ENCODE measurements at regions not wholly inside any gene's neighbourhood (a gene's known extent, or its start where the extent isn't known, plus 50 kb on each side); places are given as distances from the start of the nearest gene placed in this dataset.

- H3K4me2 ChIP-seq (ENCODE audit: low read depth, low read length) = no peak overlapping the region
- no peaks in the 10 kb centered on the region for H3K79me2 ChIP-seq (ENCODE audit: insufficient read depth, low read length)
- H4K20me1 ChIP-seq (ENCODE audit: insufficient read depth, low read length) = no peaks in the 10 kb centered on the region
- H2AFZ ChIP-seq (ENCODE audit: low read length) = no peak overlapping the region
- H3K27me3 ChIP-seq (ENCODE audit: control insufficient read depth in 1 of 2, insufficient read depth in 2 of 2, low read length in 2 of 2) = no peaks in the 10 kb centered on the region
- H3K9me3 ChIP-seq (ENCODE audit: low read length) = peaks cover 9% of the 10 kb centered on the region; the same call in 1 of the 2 replicates
- FAIRE-seq (no peak), ATAC-seq (no peak), DNase-seq (ENCODE audit: low spot score) (no peak)
- no peaks in the 10 kb centered on the region for H3K36me3 ChIP-seq (replicated peaks in 1 of 2; ENCODE audit: control insufficient read depth in 1 of 2, insufficient read depth in 2 of 2, low read length in 2 of 2)
- BruUV-seq (replicated peaks) = no TSS peak
- intact Hi-C loops (cut with micrococcal nuclease; ENCODE audit: unreplicated experiment) = no loop called here
- 0% methylated on average over 2 of the region's 2 CpGs for WGBS (ENCODE audit: low lambda C conversion rate)
- TF ChIP-seq MBD4 (IDR thresholded peaks at IDR 0.05; ENCODE audit: borderline replicate concordance, low read length) (no peak), ARID4A (CRISPR knock-in tag; IDR thresholded peaks at IDR 0.05; ENCODE audit: borderline replicate concordance) (no peak), WIZ (CRISPR knock-in tag; IDR thresholded peaks at IDR 0.05) (no peak), ATF7 (IDR thresholded peaks at IDR 0.05) (no peak), ATF7 (CRISPR knock-in tag; IDR thresholded peaks at IDR 0.05) (no peak), ZNF652 (CRISPR knock-in tag; IDR thresholded peaks at IDR 0.05; ENCODE audit: borderline replicate concordance, low read depth) (no peak), TAF1 (CRISPR knock-in tag; IDR thresholded peaks at IDR 0.05) (no peak), ATAD3A (CRISPR knock-in tag; IDR thresholded peaks at IDR 0.05) (no peak), ZBTB46 (CRISPR knock-in tag; IDR thresholded peaks at IDR 0.05; ENCODE audit: borderline replicate concordance) (no peak), ZNF207 (IDR thresholded peaks at IDR 0.05; ENCODE audit: borderline replicate concordance) (no peak), HOXA3 (CRISPR knock-in tag; IDR thresholded peaks at IDR 0.05) (no peak), ZNF350 (CRISPR knock-in tag; IDR thresholded peaks at IDR 0.05; ENCODE audit: borderline replicate concordance, low read depth) (no peak), ZNF256 (CRISPR knock-in tag; conservative IDR thresholded peaks at IDR 0.05) (no peak), SMC3 (IDR thresholded peaks at IDR 0.05; ENCODE audit: low read length) (no peak), NCOA1 (CRISPR knock-in tag; IDR thresholded peaks at IDR 0.05) (no peak), REPIN1 (CRISPR knock-in tag; IDR thresholded peaks at IDR 0.05; ENCODE audit: borderline replicate concordance, low read depth) (no peak), EP300 (IDR thresholded peaks at IDR 0.05; ENCODE audit: low read depth in 2 of 2, low read length in 2 of 2) (no peak), EP300 (CRISPR knock-in tag; IDR thresholded peaks at IDR 0.05; ENCODE audit: borderline replicate concordance) (no peak), NR2F1 (CRISPR knock-in tag; IDR thresholded peaks at IDR 0.05) (no peak), ZNF235 (CRISPR knock-in tag; IDR thresholded peaks at IDR 0.05; ENCODE audit: borderline replicate concordance) (no peak), NFRKB (IDR thresholded peaks at IDR 0.05) (no peak), PRMT3 (CRISPR knock-in tag; IDR thresholded peaks at IDR 0.05; ENCODE audit: borderline replicate concordance, low read depth) (no peak)
- H3K9ac ChIP-seq (ENCODE audit: insufficient read depth, low read depth, low read length) = no peak overlapping the region
- POLR2A ChIA-PET = no interaction called here
- no peak overlapping the region for H3K4me3 ChIP-seq (replicated peaks in 1 of 3; ENCODE audit: insufficient read depth in 1 of 3, low read depth in 2 of 3, low read length in 3 of 3)
- no peak overlapping the region for H3K27ac ChIP-seq (ENCODE audit: extremely low read length, insufficient read depth, low read length)
- CTCF ChIA-PET (ENCODE audit: low intra/inter-chr PET ratio, low total read pairs) = no interaction called here
- in situ Hi-C loops (cut with HindIII; ENCODE audit: extremely low pct_ligation_motif_present, low pct_unique_long_range_greater_than_20kb) = no loop called here
- H3K4me1 ChIP-seq (ENCODE audit: insufficient read depth, low read length) = no peaks in the 10 kb centered on the region
These were observed 690.5 kb downstream of the FRK start for GRCh38 chr6:115370202-115370601.

Data from HepG2 (cell line).